GM19328 (cell line): ENCODE measurements at regions not wholly inside any gene's neighbourhood (a gene's known extent, or its start where the extent isn't known, plus 50 kb on each side); places are given as distances from the start of the nearest gene placed in this dataset.
"Not testable (repeated sequence)": the region's sequence is repeated elsewhere in the genome, so short reads cannot be mapped to it uniquely, and the experiment has no call there.

Experiments
- ATAC-seq: cut with Tn5 transposase; IDR thresholded peaks from one replicate; pipeline ENCODE4 v1.9.1; 2021; ENCODE audit warnings: mild to moderate bottlenecking, moderate library complexity; ENCODE audit not compliant: unreplicated experiment

- ATAC-seq = no peak
These were observed 187.3 kb upstream of the PIK3R1 start for GRCh38 chr5:68028131-68028727.

- ATAC-seq = no peak
These were observed 188.0 kb upstream of the PIK3R1 start for GRCh38 chr5:68027519-68027918.

GRCh38 chr5:68026092-68026885 is 189.3 kb upstream of the PIK3R1 start:
- ATAC-seq = no peak

GRCh38 chr5:68024426-68024825 is 191.1 kb upstream of the PIK3R1 start:
- ATAC-seq = no peak

- ATAC-seq = no peak
These were observed 193.6 kb upstream of the PIK3R1 start for GRCh38 chr5:68021916-68022315.

GRCh38 chr5:68021227-68021626 is 194.3 kb upstream of the PIK3R1 start:
- ATAC-seq = no peak

GRCh38 chr5:68020461-68020969 is 195.0 kb upstream of the PIK3R1 start:
- ATAC-seq = not testable (repeated sequence)

- no peak for ATAC-seq
These were observed 199.9 kb upstream of the PIK3R1 start for GRCh38 chr5:68015381-68016302.

- no peak for ATAC-seq
These were observed 202.7 kb upstream of the PIK3R1 start for GRCh38 chr5:68012831-68013230.

- no peak for ATAC-seq
These were observed 203.1 kb upstream of the PIK3R1 start for GRCh38 chr5:68012429-68012828.

- ATAC-seq = no peak
These were observed 203.8 kb upstream of the PIK3R1 start for GRCh38 chr5:68011801-68012200.

GRCh38 chr5:68011259-68011760 is 204.2 kb upstream of the PIK3R1 start:
- no peak for ATAC-seq

GRCh38 chr5:68010740-68011139 is 204.8 kb upstream of the PIK3R1 start:
- ATAC-seq = no peak

- no peak for ATAC-seq
These were observed 208.1 kb upstream of the PIK3R1 start for GRCh38 chr5:68007451-68007850.

- no peak for ATAC-seq
These were observed 212.7 kb upstream of the PIK3R1 start for GRCh38 chr5:68002836-68003235.

- ATAC-seq = no peak
These were observed 214.8 kb upstream of the PIK3R1 start for GRCh38 chr5:68000805-68001204.

GRCh38 chr5:67999391-67999790 is 216.2 kb upstream of the PIK3R1 start:
- no peak for ATAC-seq

GRCh38 chr5:67998709-67999261 is 216.8 kb upstream of the PIK3R1 start:
- ATAC-seq = no peak

GRCh38 chr5:67997892-67998457 is 217.6 kb upstream of the PIK3R1 start:
- no peak for ATAC-seq

- ATAC-seq = no peak
These were observed 218.4 kb upstream of the PIK3R1 start for GRCh38 chr5:67997148-67997547.
